ENCODE measurements at regions not wholly inside any gene's neighbourhood (a gene's known extent, or its start where the extent isn't known, plus 50 kb on each side); places are given as distances from the start of the nearest gene placed in this dataset.
A peak's percentile ranks its signal among the peaks of the same experiment; 100 is the strongest.
"Not testable (repeated sequence)": the region's sequence is repeated elsewhere in the genome, so short reads cannot be mapped to it uniquely, and the experiment has no call there.

GRCh38 chr15:62362144-62362543 is 197.1 kb upstream of the C2CD4B start:
- no peak for FAIRE-seq
- no peak for DNase-seq (ENCODE audit: insufficient read length, low spot score)

- no peak for FAIRE-seq
- no peak for DNase-seq (ENCODE audit: insufficient read length, low spot score)
Observed at GRCh38 chr15:62362608-62363007, 197.5 kb upstream of the C2CD4B start.

- no peak for FAIRE-seq
- no peak for DNase-seq (ENCODE audit: insufficient read length, low spot score)
Observed at GRCh38 chr15:62363913-62364312, 198.8 kb upstream of the C2CD4B start.

GRCh38 chr15:62365795-62366442 is 200.8 kb upstream of the C2CD4B start:
- no peak for FAIRE-seq
- no peak for DNase-seq (ENCODE audit: insufficient read length, low spot score)

GRCh38 chr15:62369454-62369853 is 204.4 kb upstream of the C2CD4B start:
- DNase-seq (ENCODE audit: insufficient read length, low spot score) = no peak
- no peak for FAIRE-seq

- DNase-seq (ENCODE audit: insufficient read length, low spot score); FAIRE-seq: not testable (repeated sequence)
Observed at GRCh38 chr15:62371683-62372082, 206.6 kb upstream of the C2CD4B start.

- FAIRE-seq = no peak
- DNase-seq (ENCODE audit: insufficient read length, low spot score) = no peak
Observed at GRCh38 chr15:62377736-62378480, 212.8 kb upstream of the C2CD4B start.

- no peak for FAIRE-seq
Observed at GRCh38 chr15:62378772-62379498, 213.8 kb upstream of the C2CD4B start.

GRCh38 chr15:62380011-62380410 is 214.9 kb upstream of the C2CD4B start:
- FAIRE-seq (no peak), DNase-seq (ENCODE audit: insufficient read length, low spot score) (no peak)

More at GRCh38 chr15:62378772-62379498, 213.8 kb upstream of the C2CD4B start:
- DNase-seq (ENCODE audit: insufficient read length, low spot score) = no peak

GRCh38 chr15:62382046-62382445 is 217.0 kb upstream of the C2CD4B start:
- no peak for DNase-seq (ENCODE audit: insufficient read length, low spot score)

GRCh38 chr15:62389885-62390790 is 225.1 kb upstream of the C2CD4B start, which contains the start of gene TLN2:
Gene TLN2, plus strand, starts transcription at chr15:62390550.
- DNase-seq (ENCODE audit: insufficient read length, low spot score) (peak; percentile 89), FAIRE-seq (peak; percentile 60)

More at GRCh38 chr15:62382046-62382445, 217.0 kb upstream of the C2CD4B start:
- no peak for FAIRE-seq

GRCh38 chr15:62390791-62391640 is 225.9 kb upstream of the C2CD4B start:
- FAIRE-seq = no peak

GRCh38 chr15:62391641-62392262 is 226.7 kb upstream of the C2CD4B start:
- peak; percentile 11 for FAIRE-seq
- DNase-seq (ENCODE audit: insufficient read length, low spot score) = peak; percentile 21

More at GRCh38 chr15:62390791-62391640, 225.9 kb upstream of the C2CD4B start:
- DNase-seq (ENCODE audit: insufficient read length, low spot score) = peak; percentile 26

GRCh38 chr15:62392376-62392775 is 227.3 kb upstream of the C2CD4B start:
- DNase-seq (ENCODE audit: insufficient read length, low spot score) = no peak
- FAIRE-seq = no peak

GRCh38 chr15:62393196-62393595 is 228.1 kb upstream of the C2CD4B start:
- no peak for DNase-seq (ENCODE audit: insufficient read length, low spot score)
- no peak for FAIRE-seq

GRCh38 chr15:62394079-62394478 is 229.0 kb upstream of the C2CD4B start:
- FAIRE-seq (no peak), DNase-seq (ENCODE audit: insufficient read length, low spot score) (no peak)

- DNase-seq (ENCODE audit: insufficient read length, low spot score) (no peak), FAIRE-seq (no peak)
Observed at GRCh38 chr15:62400778-62401177, 235.7 kb upstream of the C2CD4B start.

GRCh38 chr15:62402687-62403086 is 237.6 kb upstream of the C2CD4B start:
- FAIRE-seq = no peak
- DNase-seq (ENCODE audit: insufficient read length, low spot score) = no peak

Measured in GM19239 (cell line).